Left lung (tissue), 4 donors: ENCODE measurements at regions not wholly inside any gene's neighbourhood (a gene's known extent, or its start where the extent isn't known, plus 50 kb on each side); places are given as distances from the start of the nearest gene placed in this dataset.

Experiments
- ATAC-seq: fragments of 200-7000 bp; cut with Tn5 transposase; one replicate; pipeline ENCODE4 v1.9.1; 2020; ENCODE audit warnings: moderate library complexity
- DNase-seq, 4 donors: peaks; one replicate each; pipeline ENCODE4 v3.0.0-alpha.2; 2013 to 2020
- H3K27ac ChIP-seq, 2 donors: fragments of 200-600 bp; sonication (generic) in 1 of 2; one replicate each; pipeline versions ENCODE4 v1.5.0 to v1.8.0; 2020 to 2021
- H3K27me3 ChIP-seq, 2 donors: fragments of 200-600 bp; sonication (generic) in 1 of 2; one replicate each; pipeline versions ENCODE4 v1.5.0 to v1.8.0; 2020 to 2021
- H3K36me3 ChIP-seq, 2 donors: fragments of 200-600 bp; sonication (generic) in 1 of 2; one replicate each; pipeline versions ENCODE4 v1.5.0 to v1.8.0; 2020 to 2021
- H3K4me1 ChIP-seq, 2 donors: fragments of 200-600 bp; one replicate each; pipeline ENCODE4 v1.8.0; 2021
- H3K4me3 ChIP-seq, 2 donors: fragments of 200-600 bp; sonication (generic) in 1 of 2; one replicate each; pipeline versions ENCODE4 v1.5.0 to v1.8.0; 2020 to 2021; ENCODE audit warnings: mild to moderate bottlenecking in 1 of 2
- H3K9me3 ChIP-seq, 2 donors: fragments of 200-600 bp; sonication (generic) in 1 of 2; one replicate each; pipeline versions ENCODE4 v1.5.0 to v1.8.0; 2020 to 2021
- intact Hi-C, 2 donors: fragments of 100-400 bp; cut with DNase I; formaldehyde crosslinking; loops; one replicate each; pipeline versions ENCODE4 v1.11.2 to v1.14.2; 2022
- TF ChIP-seq, protein P1 (sequence below), 2 donors: fragments of 200-600 bp; sonication (generic) in 1 of 2; IDR thresholded peaks; one replicate each; pipeline versions ENCODE4 v1.5.0 to v1.8.0; 2021; ENCODE audit warnings: antibody characterized with exemption in 2 of 2
- donor health status: DM: no; HTN: yes; CAD: no.
- donor health status: DM: no; HTN: no; CAD: no.

DNA sequence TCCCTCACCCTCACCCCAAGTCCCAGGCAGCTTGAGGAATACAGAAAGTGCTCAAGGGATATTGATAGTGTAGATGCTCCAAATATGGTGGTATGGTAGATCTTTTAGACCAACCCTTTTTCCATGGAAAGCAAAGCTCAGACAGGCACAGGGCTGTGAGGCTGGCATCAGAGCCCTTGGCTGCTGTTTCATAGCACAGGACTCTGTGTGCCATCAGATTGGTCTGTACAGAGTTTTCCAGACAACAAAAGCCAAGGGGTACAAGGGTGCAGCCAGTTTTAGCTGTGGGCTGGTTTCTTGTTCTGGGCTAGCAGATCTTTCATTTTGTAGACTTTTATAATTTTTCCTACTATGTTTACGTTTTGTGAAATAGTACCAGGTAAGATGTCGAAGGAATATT, 296.9 kb upstream of the TNP1 start:
- no peak overlapping the region for H3K27ac ChIP-seq
- TF ChIP-seq, protein P1, sequence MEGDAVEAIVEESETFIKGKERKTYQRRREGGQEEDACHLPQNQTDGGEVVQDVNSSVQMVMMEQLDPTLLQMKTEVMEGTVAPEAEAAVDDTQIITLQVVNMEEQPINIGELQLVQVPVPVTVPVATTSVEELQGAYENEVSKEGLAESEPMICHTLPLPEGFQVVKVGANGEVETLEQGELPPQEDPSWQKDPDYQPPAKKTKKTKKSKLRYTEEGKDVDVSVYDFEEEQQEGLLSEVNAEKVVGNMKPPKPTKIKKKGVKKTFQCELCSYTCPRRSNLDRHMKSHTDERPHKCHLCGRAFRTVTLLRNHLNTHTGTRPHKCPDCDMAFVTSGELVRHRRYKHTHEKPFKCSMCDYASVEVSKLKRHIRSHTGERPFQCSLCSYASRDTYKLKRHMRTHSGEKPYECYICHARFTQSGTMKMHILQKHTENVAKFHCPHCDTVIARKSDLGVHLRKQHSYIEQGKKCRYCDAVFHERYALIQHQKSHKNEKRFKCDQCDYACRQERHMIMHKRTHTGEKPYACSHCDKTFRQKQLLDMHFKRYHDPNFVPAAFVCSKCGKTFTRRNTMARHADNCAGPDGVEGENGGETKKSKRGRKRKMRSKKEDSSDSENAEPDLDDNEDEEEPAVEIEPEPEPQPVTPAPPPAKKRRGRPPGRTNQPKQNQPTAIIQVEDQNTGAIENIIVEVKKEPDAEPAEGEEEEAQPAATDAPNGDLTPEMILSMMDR (IDR thresholded peaks at IDR 0.05): no peak
- DNase-seq (no peak), ATAC-seq (no peak)
- peaks cover 0 to 5% of the 10 kb centered on the region in 2 donors for H3K4me1 ChIP-seq
- H3K36me3 ChIP-seq: no peaks in the 10 kb centered on the region
- peaks cover 0 to 35% of the 10 kb centered on the region in 2 donors for H3K27me3 ChIP-seq
- no peak overlapping the region for H3K4me3 ChIP-seq
- H3K9me3 ChIP-seq: no peaks in the 10 kb centered on the region
- intact Hi-C loops: no loop called here

DNA sequence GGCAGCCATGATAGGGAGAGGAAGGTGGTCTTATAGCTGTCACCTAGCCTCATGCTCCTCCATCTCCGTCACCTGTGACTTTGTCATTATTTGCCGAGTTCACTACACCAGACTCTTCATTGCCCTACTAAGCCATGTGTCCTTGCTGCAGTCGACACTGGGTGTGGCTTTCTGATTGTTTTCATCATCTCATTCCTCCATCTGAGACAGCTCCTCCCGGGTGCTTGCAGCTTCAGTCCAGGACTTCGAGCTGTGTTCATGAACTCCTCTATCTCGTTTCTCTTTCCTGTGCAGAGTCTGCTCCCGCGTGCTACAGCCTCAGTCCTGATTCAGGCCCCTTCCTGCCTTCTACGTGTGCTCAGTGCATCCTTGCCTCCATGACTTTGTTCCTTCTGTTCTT, 295.1 kb upstream of the TNP1 start:
- ATAC-seq: no peak
- intact Hi-C loops: no loop called here
- Histone ChIP-seq H3K27ac (no peak overlapping the region), H3K36me3 (no peaks in the 10 kb centered on the region), H3K4me3 (no peak overlapping the region), H3K4me1 (no peaks in the 10 kb centered on the region), H3K27me3 (peaks cover 0 to 25% of the 10 kb centered on the region in 2 donors), H3K9me3 (no peaks in the 10 kb centered on the region)
- TF ChIP-seq, protein P1 (IDR thresholded peaks at IDR 0.05): no peak
- no peak for DNase-seq

DNA sequence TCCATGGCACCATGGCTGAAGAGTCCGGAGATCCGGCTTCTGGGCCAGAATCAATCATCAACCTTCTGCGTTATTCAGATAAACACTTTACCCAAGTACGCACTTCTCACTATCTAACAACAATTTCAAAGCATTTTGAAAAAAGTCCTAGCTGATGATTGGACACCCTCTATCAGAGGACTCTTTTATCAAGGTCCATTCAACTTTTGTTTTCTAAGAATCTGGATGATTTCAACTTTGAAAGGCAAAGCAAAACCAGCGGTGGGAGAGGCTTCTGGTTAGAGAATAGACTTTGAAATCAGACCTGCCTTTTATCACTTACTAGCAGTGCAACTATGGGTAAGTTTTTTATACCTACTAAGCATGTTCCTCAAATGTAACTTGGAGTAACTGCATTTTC, 293.6 kb upstream of the TNP1 start:
- H3K4me1 ChIP-seq: no peaks in the 10 kb centered on the region
- H3K36me3 ChIP-seq: no peaks in the 10 kb centered on the region
- TF ChIP-seq, protein P1 (IDR thresholded peaks at IDR 0.05): no peak
- intact Hi-C loops: no loop called here
- H3K9me3 ChIP-seq: no peaks in the 10 kb centered on the region
- no peak overlapping the region for H3K4me3 ChIP-seq
- peaks cover 0 to 14% of the 10 kb centered on the region in 2 donors for H3K27me3 ChIP-seq
- no peak overlapping the region for H3K27ac ChIP-seq
- DNase-seq (no peak), ATAC-seq (no peak)

DNA sequence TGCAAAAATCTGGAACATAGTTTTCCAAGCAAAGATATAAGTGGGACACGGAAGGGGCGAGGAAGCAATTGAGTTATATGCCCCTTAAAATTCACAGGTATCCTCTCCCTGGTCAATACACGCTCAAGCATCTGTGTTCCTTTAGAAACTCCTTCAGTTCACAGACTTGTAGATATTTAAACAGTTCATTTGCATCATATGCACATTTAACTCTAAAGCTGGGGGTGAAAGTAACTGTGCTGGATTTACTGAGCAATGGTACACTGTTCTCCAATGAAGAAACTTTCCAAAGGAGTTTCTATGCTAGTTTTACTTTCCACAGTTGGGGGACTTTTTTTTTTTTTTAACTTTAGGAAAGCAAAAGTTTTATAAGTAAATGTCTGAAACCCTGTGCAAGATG, 293.0 kb upstream of the TNP1 start:
- Histone ChIP-seq H3K27me3 (peaks cover 0 to 7% of the 10 kb centered on the region in 2 donors), H3K27ac (no peak overlapping the region), H3K4me3 (no peak overlapping the region), H3K9me3 (no peaks in the 10 kb centered on the region), H3K36me3 (no peaks in the 10 kb centered on the region), H3K4me1 (no peaks in the 10 kb centered on the region)
- TF ChIP-seq, protein P1 (IDR thresholded peaks at IDR 0.05): no peak
- DNase-seq: no peak
- intact Hi-C loops: no loop called here
- ATAC-seq: no peak

DNA sequence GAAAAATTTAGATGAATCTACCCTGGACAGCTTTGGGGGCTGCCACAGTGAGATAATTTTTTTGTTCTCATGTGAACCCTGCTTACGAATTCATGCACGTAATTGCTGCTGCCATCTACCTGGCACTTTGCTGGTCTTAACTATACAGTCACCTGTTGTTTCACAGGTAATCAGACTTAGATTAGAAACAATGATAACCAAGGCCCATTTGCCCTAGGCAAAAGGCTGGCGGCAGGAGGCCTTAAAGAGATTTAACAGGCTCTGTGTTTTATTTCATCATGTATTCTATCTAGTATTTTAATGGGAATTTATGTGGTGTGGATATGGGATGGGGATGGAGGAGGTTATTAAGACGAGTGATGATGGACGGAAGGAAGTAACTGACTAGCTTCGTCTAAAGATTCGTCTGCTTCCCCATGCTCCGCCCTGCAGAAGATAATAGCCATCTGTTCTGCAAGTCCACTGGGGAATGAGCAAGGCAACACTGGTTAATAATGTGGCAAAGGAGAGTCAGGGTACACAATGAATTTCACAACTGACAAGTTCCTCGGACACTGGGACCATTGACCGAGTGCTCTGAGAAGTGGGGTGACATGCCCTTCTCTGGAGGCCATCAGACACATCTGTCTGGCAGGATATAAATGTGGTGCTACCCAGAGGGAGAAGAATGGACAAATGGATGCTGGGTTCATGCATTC, 291.8 kb upstream of the TNP1 start:
- no peak overlapping the region for H3K4me3 ChIP-seq
- DNase-seq: no peak
- no peak for ATAC-seq
- H3K27me3 ChIP-seq: no peaks in the 10 kb centered on the region
- intact Hi-C loops: no loop called here
- H3K36me3 ChIP-seq: no peaks in the 10 kb centered on the region
- no peaks in the 10 kb centered on the region for H3K9me3 ChIP-seq
- no peaks in the 10 kb centered on the region for H3K4me1 ChIP-seq
- TF ChIP-seq, protein P1 (IDR thresholded peaks at IDR 0.05): no peak
- H3K27ac ChIP-seq: no peak overlapping the region
